ENCODE measurements at regions not wholly inside any gene's neighbourhood (a gene's known extent, or its start where the extent isn't known, plus 50 kb on each side); places are given as distances from the start of the nearest gene placed in this dataset.

GRCh38 chr10:133022776-133023100 is 65.0 kb upstream of the ADGRA1 start:
- no peak overlapping the region for H3K4me2 ChIP-seq
- no peak overlapping the region for H3K4me3 ChIP-seq
- no peaks in the 10 kb centered on the region for H3K9me3 ChIP-seq (ENCODE audit: low read depth)
- no peaks in the 10 kb centered on the region for H3K79me2 ChIP-seq
- DNase-seq (ENCODE audit: low spot score) = no peak
- no peak overlapping the region for H3K27ac ChIP-seq
- no peaks in the 10 kb centered on the region for H4K20me1 ChIP-seq (ENCODE audit: insufficient read depth, poor library complexity, severe bottlenecking)
- TF ChIP-seq EZH2phosphoT487 (IDR thresholded peaks at IDR 0.05; ENCODE audit: low read depth, severe bottlenecking, unreplicated experiment) (no peak), EZH2 (IDR thresholded peaks at IDR 0.05; ENCODE audit: borderline replicate concordance) (no peak)
- TF ChIP-seq, protein P1, sequence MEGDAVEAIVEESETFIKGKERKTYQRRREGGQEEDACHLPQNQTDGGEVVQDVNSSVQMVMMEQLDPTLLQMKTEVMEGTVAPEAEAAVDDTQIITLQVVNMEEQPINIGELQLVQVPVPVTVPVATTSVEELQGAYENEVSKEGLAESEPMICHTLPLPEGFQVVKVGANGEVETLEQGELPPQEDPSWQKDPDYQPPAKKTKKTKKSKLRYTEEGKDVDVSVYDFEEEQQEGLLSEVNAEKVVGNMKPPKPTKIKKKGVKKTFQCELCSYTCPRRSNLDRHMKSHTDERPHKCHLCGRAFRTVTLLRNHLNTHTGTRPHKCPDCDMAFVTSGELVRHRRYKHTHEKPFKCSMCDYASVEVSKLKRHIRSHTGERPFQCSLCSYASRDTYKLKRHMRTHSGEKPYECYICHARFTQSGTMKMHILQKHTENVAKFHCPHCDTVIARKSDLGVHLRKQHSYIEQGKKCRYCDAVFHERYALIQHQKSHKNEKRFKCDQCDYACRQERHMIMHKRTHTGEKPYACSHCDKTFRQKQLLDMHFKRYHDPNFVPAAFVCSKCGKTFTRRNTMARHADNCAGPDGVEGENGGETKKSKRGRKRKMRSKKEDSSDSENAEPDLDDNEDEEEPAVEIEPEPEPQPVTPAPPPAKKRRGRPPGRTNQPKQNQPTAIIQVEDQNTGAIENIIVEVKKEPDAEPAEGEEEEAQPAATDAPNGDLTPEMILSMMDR (IDR thresholded peaks at IDR 0.05; ENCODE audit: poor library complexity) = no peak
- H3K4me1 ChIP-seq (ENCODE audit: insufficient read depth) = no peaks in the 10 kb centered on the region
- no peaks in the 10 kb centered on the region for H3K27me3 ChIP-seq
- H3K36me3 ChIP-seq (replicated peaks; ENCODE audit: insufficient read depth, low read depth) = no peaks in the 10 kb centered on the region
- H2AFZ ChIP-seq = no peak overlapping the region
- H3K9me2 ChIP-seq (replicated peaks; ENCODE audit: insufficient read depth) = no peaks in the 10 kb centered on the region
- whole genome bisulfite sequencing (ENCODE audit: low lambda C conversion rate, missing lambda C conversion rate) = 64% methylated on average over 10 of the region's 10 CpGs

DNA sequence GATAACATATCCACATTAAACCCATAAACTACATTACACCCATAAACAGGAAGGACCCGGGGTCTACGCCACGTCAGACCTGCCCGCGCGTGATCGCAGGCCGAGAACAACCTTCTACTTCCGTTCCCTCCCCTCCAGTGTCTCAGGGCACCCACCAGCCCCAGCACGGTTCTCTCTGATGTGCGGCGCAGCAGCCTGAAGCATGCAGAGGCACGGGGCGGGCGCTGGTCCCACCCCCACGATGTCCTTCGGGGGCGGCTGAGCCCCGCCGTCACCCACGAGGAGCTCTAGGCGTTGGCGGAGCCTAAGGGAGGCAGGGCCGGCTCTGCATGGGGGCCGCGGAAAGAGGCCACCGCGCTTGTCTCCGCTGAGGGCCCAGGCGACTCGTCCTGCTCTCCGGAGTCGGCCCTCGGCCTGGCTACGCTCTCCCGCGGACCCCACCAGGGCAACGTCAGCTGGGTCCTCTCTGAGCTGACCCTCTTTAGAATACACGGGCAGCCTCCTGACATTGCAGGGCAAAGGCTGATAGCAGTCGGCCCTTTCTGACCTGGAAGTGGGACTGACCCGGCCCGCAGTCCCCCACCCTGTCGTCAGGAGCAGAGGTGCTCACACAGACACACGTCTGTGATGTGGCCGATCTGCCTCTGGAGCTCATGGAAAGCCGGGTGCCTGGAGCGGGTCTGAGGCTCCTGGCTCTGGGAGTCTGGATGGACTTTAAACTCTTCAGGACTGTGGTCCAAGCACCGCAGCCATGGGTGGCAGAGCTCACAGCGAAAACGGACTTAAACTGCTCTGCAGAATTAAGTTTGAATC is 65.6 kb upstream of the ADGRA1 start:
- H3K27ac ChIP-seq = no peak overlapping the region
- H3K79me2 ChIP-seq = no peaks in the 10 kb centered on the region
- no peaks in the 10 kb centered on the region for H3K9me2 ChIP-seq (replicated peaks; ENCODE audit: insufficient read depth)
- H3K4me2 ChIP-seq = no peak overlapping the region
- H3K27me3 ChIP-seq = no peaks in the 10 kb centered on the region
- no peaks in the 10 kb centered on the region for H3K4me1 ChIP-seq (ENCODE audit: insufficient read depth)
- TF ChIP-seq EZH2phosphoT487 (IDR thresholded peaks at IDR 0.05; ENCODE audit: low read depth, severe bottlenecking, unreplicated experiment) (no peak), EZH2 (IDR thresholded peaks at IDR 0.05; ENCODE audit: borderline replicate concordance) (no peak)
- TF ChIP-seq, protein P1 (IDR thresholded peaks at IDR 0.05; ENCODE audit: poor library complexity) = no peak
- H3K9me3 ChIP-seq (ENCODE audit: low read depth) = no peaks in the 10 kb centered on the region
- no peaks in the 10 kb centered on the region for H4K20me1 ChIP-seq (ENCODE audit: insufficient read depth, poor library complexity, severe bottlenecking)
- no peak overlapping the region for H2AFZ ChIP-seq
- WGBS (ENCODE audit: low lambda C conversion rate, missing lambda C conversion rate) = 89% methylated on average over 43 of the region's 50 CpGs
- H3K36me3 ChIP-seq (replicated peaks; ENCODE audit: insufficient read depth, low read depth) = no peaks in the 10 kb centered on the region
- no peak overlapping the region for H3K4me3 ChIP-seq
- no peak for DNase-seq (ENCODE audit: low spot score)

- TF ChIP-seq EZH2phosphoT487 (IDR thresholded peaks at IDR 0.05; ENCODE audit: low read depth, severe bottlenecking, unreplicated experiment) (no peak), EZH2 (IDR thresholded peaks at IDR 0.05; ENCODE audit: borderline replicate concordance) (no peak)
- TF ChIP-seq, protein P1 (IDR thresholded peaks at IDR 0.05; ENCODE audit: poor library complexity) = no peak
- Histone ChIP-seq H2AFZ (no peak overlapping the region), H3K9me3 (ENCODE audit: low read depth) (no peaks in the 10 kb centered on the region), H3K9me2 (replicated peaks; ENCODE audit: insufficient read depth) (no peaks in the 10 kb centered on the region), H3K27ac (no peak overlapping the region), H4K20me1 (ENCODE audit: insufficient read depth, poor library complexity, severe bottlenecking) (no peaks in the 10 kb centered on the region), H3K4me1 (ENCODE audit: insufficient read depth) (no peaks in the 10 kb centered on the region), H3K4me3 (no peak overlapping the region), H3K36me3 (replicated peaks; ENCODE audit: insufficient read depth, low read depth) (no peaks in the 10 kb centered on the region), H3K27me3 (no peaks in the 10 kb centered on the region), H3K4me2 (no peak overlapping the region), H3K79me2 (no peaks in the 10 kb centered on the region)
- 96% methylated on average over 44 of the region's 52 CpGs for WGBS (ENCODE audit: low lambda C conversion rate, missing lambda C conversion rate)
- no peak for DNase-seq (ENCODE audit: low spot score)
Measured at GRCh38 chr10:133021116-133021962, 66.4 kb upstream of the ADGRA1 start.

Data from hepatocyte (in vitro differentiated cells).